HFF-Myc (cell line): ENCODE measurements at regions not wholly inside any gene's neighbourhood (a gene's known extent, or its start where the extent isn't known, plus 50 kb on each side); places are given as distances from the start of the nearest gene placed in this dataset.
"Not testable (repeated sequence)": the region's sequence is repeated elsewhere in the genome, so short reads cannot be mapped to it uniquely, and the experiment has no call there.

Source experiments
- DNase-seq: peaks from one replicate; pipeline ENCODE4 v3.0.0-alpha.2; 2011; ENCODE audit warnings: low read depth; ENCODE audit errors: extremely low read depth
- H3K4me3 ChIP-seq: replicated peaks from 2 replicates; pipeline ENCODE4 v1.5.1; 2011; ENCODE audit warnings: low read depth, mild to moderate bottlenecking, control low read depth, low read length
- TF ChIP-seq, protein P1 (sequence below): IDR thresholded peaks from 2 replicates; pipeline ENCODE4 v1.5.1; 2012; ENCODE audit warnings: mild to moderate bottlenecking, low read depth, low read length, control low read depth; ENCODE audit errors: missing control alignments

DNA sequence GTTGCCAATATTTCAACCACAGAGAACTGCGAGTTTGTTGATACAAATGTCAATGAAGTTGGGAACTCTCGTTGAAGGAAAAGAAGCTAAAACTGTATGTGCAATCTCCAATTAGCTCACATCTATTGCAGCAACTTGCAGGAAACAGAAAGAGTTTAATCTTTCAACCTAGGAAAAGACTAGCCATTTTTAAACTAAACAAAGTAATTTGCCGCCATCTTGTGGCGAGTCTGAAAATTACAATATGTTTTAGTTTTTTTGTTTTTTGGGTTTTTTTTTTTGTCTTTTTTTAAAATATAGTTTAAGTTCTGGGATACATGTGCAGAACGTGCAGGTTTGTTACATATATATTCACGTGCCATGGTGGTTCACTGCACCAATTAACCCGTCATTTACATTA, 131.2 kb upstream of the FOXG1 start:
- H3K4me3 ChIP-seq: no peak overlapping the region
- DNase-seq: peak; percentile 2
- TF ChIP-seq, protein P1, sequence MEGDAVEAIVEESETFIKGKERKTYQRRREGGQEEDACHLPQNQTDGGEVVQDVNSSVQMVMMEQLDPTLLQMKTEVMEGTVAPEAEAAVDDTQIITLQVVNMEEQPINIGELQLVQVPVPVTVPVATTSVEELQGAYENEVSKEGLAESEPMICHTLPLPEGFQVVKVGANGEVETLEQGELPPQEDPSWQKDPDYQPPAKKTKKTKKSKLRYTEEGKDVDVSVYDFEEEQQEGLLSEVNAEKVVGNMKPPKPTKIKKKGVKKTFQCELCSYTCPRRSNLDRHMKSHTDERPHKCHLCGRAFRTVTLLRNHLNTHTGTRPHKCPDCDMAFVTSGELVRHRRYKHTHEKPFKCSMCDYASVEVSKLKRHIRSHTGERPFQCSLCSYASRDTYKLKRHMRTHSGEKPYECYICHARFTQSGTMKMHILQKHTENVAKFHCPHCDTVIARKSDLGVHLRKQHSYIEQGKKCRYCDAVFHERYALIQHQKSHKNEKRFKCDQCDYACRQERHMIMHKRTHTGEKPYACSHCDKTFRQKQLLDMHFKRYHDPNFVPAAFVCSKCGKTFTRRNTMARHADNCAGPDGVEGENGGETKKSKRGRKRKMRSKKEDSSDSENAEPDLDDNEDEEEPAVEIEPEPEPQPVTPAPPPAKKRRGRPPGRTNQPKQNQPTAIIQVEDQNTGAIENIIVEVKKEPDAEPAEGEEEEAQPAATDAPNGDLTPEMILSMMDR: peak; percentile 15

DNA sequence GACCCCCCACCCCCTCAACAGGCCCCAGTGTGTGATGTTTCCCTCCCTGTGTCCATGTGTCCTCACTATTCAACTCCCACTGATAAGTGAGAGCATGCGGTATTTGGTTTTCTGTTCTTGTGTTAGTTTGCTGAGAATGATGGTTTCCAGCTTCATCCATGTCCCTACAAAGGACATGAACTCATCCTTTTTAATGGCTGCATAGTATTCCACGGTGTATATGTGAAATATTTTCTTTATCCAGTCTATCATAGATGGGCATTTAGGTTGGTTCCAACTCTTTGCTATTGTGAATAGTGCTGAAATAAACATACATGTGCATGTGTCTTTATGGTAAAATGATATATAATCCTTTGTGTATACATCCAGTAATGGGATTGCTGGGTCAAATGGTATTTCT, 130.8 kb upstream of the FOXG1 start:
- DNase-seq: not testable (repeated sequence)

DNA sequence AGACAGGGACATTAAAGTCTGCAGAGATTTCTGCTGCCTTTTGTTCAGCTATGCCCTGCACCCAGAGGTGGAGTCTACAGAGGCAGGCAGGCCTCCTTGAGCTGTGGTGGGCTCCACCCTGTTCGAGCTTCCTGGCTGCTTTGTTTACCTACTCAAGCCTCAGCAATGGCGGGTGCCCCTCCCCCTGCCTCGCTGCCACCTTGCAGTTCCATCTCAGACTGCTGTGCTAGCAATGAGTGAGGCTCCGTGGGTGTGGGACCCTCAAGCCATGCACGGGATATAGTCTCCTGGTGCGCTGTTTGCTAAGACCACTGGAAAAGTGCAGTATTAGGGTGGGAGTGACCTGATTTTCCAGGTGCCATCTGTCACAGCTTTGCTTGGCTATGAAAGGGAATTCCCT, 125.4 kb upstream of the FOXG1 start:
- DNase-seq, H3K4me3 ChIP-seq: not testable (repeated sequence)

More for the DNA sequence above, 130.8 kb upstream of the FOXG1 start:
- H3K4me3 ChIP-seq: not testable (repeated sequence)

DNA sequence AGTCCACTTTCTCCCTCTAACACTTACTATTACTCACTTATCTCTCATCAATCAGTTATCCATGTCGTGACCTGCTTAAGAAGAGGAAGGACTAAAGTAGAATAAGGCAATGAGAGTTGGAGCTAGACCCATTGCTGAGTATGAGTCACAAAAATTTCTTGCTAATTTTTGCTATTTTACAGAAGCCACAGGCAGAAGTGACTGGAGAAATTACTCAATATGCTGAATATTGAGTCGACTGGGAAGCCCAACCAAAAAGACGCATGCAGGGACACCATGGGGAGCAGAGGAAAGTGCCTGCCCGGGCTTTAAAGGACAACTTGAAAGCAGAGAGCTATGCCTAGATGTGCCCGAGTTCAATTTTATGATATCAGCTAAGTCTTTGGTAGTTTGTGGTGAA, 115.4 kb upstream of the FOXG1 start:
- no peak overlapping the region for H3K4me3 ChIP-seq
- DNase-seq: no peak
- TF ChIP-seq, protein P1: no peak

DNA sequence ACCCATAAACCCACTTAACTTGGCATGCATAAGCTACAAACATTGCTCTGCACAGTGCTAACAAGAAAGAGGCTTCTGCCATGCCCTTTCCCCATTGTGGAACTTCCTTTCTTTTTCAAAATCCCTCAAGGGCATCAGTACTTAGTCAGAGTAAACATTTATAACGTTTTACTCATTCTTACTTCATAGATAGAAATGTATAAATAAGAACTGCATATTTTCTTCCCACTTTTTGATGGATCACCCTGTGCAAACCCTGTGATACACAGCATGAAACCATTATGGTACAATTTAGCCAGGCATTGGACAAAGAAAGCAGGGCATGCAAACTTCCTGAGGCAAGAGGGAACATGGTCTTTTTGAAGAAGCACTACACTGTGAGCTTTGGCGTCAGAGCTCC, 113.8 kb upstream of the FOXG1 start:
- no peak for DNase-seq
- H3K4me3 ChIP-seq: no peak overlapping the region
- TF ChIP-seq, protein P1: no peak

DNA sequence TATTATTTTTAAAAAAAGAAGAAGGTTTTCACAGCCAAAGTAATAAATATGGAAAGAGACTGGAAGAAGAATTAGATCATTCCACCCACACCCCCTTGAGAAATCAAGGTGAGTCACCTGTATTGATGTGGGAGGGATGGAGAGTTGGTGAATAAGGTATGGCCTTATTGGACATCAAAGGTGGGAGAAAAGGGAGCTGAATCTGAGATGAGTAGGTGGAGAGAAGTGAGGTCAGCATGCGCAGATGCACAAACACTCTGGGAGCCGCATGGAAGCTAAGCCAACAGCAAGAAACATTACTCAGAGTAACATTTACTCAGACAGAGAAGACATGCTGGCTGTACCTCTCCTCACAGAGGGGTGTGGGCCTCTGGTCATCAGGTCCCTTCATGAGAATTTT, 113.1 kb upstream of the FOXG1 start:
- DNase-seq: no peak
- H3K4me3 ChIP-seq: no peak overlapping the region
- TF ChIP-seq, protein P1: no peak

DNA sequence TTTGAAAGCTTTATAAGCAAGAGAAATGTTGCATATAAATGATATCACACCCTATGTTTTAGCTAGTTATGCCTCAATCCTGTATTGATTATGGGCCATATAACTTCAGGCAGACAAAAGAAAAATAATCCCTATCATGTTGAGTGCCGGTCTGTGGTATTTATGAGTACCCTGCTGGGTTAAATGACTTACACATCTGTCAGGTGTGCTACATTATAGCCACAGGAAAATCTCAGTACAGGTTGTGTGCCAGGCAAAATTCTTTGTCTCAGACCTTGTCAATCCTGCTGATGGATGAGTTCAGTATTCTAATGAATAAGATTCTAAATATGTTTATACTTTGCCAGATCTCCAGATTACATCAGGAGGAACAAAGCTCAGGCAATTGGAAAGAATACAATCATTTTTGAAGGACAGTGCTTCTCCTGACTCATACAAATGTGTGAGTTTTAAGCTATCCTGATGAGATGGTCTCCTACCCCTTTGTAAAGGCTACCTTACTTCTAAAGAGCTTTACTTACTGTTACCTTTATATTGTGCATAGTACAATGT, 109.8 kb upstream of the FOXG1 start:
- no peak for DNase-seq
- TF ChIP-seq, protein P1: no peak
- no peak overlapping the region for H3K4me3 ChIP-seq

DNA sequence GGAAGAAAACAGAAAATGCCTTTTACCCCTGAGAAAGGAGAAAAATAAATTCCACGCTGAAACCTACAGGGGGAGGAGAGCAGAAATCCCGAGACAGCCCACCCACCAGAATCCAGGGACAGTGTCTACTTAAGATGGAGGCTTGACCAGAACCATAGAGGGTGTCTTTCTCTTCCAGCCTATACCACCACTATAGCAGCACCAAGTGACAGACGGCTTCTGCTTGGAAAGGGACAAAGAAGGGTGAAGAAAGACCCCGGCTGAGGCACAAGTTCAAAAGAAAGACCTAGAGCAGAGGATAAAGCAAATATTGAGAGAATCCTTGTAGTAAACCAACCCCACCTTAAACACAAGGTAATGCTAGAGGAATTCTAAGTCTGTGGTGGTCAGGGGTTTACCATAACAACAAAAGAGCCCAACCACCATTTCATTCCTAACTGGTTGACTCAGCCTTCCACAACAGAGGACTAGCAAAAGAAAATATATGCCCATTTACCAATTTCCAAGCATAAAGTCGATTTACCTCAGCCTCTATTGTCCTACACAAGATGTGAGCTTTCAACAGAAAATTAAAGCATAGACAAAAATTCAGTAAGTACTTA, 105.3 kb upstream of the FOXG1 start:
- TF ChIP-seq, protein P1: no peak
- DNase-seq: no peak
- H3K4me3 ChIP-seq: no peak overlapping the region
